OCI-LY1 (cell line): ENCODE measurements at regions not wholly inside any gene's neighbourhood (a gene's known extent, or its start where the extent isn't known, plus 50 kb on each side); places are given as distances from the start of the nearest gene placed in this dataset.

Experiments
- CTCF ChIP-seq: fragments of 200-600 bp; sonication (generic), shearing (Covaris generic); IDR thresholded peaks from 2 replicates; pipeline ENCODE4 v1.5.1; 2017; ENCODE audit warnings: mild to moderate bottlenecking, antibody characterized with exemption, low read length, moderate library complexity, mixed read lengths
- EZH2 ChIP-seq: fragments of 200-600 bp; sonication (generic), shearing (Covaris generic); IDR thresholded peaks from 2 replicates; pipeline ENCODE4 v1.8.0; 2017; ENCODE audit warnings: borderline replicate concordance, mixed run types, mild to moderate bottlenecking, antibody characterized with exemption, low read length, moderate library complexity, mixed read lengths

DNA sequence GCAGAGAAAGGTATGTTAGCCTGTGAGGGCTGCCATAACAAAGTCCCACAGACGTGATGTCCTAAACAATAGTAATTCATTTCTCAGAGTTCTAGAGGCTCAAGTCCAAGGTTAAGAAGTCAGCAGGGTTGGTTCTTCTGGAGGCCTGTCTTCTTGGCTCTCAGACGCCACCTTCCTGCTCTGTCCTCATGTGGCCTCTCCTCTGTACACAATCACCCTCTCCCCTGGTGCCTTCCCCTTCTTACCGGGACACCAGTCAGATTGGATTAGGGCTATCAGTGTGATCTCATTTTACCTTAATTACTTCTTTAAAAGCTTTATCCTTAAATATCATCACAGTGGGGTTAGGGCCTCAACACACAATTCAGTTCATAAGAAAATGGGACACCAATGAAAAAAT is 860.5 kb downstream of the RNF144A start:
- TF ChIP-seq CTCF (no peak), EZH2 (no peak)
